Superior temporal gyrus (tissue), 1 donor: ENCODE measurements at regions not wholly inside any gene's neighbourhood (a gene's known extent, or its start where the extent isn't known, plus 50 kb on each side); places are given as distances from the start of the nearest gene placed in this dataset.

Source experiments
- DNase-seq: peaks from one replicate; pipeline ENCODE4 v3.0.0-alpha.2; 2016; ENCODE audit errors: extremely low spot score

- no peak for DNase-seq
Measured at GRCh38 chr20:10863337-10864060, 189.7 kb upstream of the JAG1 start.

DNA sequence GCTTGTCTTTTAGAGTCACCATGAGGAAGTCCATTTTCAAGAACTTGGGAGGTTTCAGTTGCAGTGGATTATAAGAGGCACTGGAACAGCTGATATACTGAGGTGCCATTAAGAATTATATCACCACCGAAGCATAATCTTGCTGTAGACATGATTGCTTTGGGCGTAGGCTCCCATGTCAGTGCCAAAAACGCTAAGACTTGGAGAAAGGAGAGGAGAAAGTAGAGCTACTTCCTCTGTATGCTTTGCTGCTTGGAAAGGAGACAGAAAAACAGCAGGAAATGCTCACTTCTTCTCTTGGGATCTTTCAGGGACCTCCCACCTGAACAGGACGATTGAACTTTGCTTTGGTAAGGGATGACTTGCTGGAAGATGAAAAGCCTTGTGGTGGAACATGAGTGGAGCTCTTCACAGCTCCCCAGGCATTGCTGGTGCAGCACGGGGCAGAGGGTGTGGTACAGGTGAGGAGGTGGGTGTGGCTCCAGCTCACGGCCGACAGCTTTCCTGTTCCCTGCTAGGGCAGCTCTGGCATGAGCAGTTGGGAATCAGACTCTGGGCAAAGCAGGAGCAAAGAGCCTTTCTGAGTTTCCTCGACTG, 190.4 kb upstream of the JAG1 start:
- DNase-seq: no peak

DNA sequence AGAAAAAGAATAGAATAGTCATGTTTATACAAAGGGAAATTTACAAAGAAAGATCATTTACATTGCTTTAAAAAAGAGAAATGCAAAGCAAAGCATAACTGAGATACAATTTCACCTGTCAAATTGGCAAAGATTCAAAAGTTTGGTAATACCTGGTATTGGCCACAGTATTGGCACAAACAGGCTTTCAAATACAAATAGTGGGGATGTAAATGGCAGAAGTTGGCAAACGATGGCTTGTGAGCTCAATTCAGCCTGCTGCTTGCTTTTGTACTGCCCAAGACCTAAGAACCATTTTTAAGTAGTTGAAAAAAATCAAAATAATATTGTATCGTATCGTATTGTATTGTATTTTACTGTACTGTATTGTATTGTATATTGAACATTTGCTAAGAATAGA, 194.5 kb upstream of the JAG1 start:
- DNase-seq: no peak

DNA sequence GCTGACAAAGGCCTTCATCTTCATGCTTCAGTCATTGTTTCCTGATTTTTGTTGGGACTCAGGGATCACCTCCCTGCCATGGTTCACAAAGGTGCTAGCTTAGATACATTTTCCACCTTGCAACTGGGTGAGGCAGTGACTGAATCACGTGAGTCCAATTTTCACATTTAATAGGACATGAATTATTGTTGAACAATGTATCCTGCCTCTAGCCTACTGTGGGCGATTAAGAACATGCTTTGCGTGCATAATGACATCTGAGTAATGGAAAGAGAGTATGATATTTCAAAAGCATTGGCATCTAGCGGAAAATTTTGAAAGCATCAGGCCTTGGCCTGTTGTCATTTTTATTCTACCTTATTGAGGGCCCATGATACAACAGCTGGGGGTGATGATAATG, 199.2 kb upstream of the JAG1 start:
- no peak for DNase-seq

DNA sequence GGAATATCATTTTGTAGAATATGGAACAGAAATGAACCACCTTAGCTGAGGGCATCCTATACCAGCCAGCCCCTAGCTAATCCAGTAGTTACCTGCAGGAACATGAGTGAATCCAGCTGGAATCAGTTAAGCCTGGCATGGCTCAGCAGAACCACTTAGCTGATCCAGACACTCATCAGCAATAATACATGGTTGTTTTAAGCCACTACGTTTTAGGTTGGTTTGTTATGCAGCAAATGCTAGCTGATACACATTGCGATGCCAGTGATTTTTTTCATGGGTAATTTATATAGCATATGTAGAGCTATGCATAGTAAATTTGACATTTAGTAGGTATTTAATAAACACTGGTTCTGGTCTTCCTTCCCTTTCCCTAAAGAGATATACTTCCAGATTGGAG, 201.9 kb upstream of the JAG1 start:
- DNase-seq: no peak

DNA sequence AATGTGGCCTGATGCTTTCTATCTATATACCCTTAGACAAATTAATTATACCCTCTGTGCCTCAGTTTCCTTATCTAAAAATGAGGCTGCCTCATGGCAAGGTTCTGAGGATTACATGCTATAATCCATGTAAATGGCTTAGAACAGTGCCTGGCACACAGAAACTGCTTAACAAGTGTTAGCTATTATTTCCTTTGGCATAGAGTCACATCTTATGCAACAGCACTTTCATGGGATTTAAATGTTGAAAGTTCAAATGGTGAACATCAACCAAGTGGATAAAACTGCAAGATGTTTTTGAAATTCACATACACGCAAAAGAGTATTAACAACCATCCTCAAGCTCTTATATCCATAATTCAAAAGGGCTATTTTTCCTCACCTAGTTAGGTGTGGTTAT, 202.8 kb upstream of the JAG1 start:
- DNase-seq: no peak

DNA sequence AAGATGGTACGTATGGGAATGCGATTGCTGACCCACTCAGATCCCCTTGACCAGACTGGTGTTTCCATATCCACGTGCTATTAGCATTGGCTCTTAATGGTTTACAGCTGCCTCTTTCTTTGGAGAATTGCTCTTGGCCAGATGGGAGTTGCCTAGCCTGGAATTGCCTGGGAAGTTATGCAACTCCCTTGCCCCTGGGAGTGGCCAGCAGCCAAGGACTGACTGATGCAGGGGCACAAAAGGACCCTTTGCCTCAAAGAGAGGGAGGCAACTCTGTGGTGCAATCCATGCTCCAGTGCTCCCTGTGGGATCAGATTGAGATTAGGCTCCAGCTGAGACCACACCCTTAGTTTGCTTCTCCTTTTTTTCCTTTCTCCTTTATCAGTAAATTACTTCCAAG, 203.5 kb upstream of the JAG1 start:
- no peak for DNase-seq

- DNase-seq: no peak
Measured at GRCh38 chr20:10883166-10883565, 209.4 kb upstream of the JAG1 start.

GRCh38 chr20:10893321-10893720, 219.5 kb upstream of the JAG1 start:
- no peak for DNase-seq

GRCh38 chr20:10897336-10897735, 223.5 kb upstream of the JAG1 start:
- DNase-seq: no peak

DNA sequence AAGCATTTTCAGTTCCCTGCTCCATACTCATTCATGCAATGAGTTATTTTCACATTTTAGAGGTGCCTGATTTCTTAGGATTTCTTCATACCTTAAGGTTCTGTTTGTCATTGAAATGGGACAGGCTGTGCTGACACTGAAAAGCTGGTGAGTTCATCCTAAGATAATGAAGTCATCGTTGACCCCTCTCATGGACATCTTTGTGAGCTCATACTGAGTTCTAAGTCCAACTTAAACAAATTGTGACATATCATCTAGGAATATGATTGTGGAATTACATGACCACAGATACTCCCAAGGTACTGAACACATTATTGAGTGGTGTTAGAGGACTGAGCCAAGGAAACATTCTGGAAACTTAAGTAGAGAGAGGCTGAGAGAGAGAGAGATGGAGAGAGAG, 224.8 kb upstream of the JAG1 start:
- DNase-seq: no peak

GRCh38 chr20:10902174-10902573, 228.4 kb upstream of the JAG1 start:
- DNase-seq: no peak

GRCh38 chr20:10902576-10903282, 228.9 kb upstream of the JAG1 start:
- DNase-seq: no peak

- no peak for DNase-seq
Measured at GRCh38 chr20:10906834-10907233, 233.0 kb upstream of the JAG1 start.

DNA sequence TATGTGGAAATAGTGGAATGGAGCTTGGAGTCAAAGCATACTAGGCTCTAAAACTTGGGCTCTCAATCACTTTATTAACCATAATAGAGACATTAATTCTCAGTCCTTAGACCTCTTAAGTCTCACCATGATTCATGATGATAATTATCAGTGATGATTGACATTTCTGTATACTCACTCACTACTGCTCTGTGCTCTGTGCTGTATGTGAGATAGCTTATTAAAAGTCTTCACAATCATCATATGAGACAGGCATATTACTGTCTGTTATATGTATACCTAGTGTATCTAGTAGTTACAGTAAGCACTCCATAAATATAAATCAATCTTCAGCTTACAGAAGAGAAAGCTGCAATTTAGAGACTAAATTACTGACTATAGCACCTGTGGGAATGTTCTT, 236.0 kb upstream of the JAG1 start:
- no peak for DNase-seq

DNA sequence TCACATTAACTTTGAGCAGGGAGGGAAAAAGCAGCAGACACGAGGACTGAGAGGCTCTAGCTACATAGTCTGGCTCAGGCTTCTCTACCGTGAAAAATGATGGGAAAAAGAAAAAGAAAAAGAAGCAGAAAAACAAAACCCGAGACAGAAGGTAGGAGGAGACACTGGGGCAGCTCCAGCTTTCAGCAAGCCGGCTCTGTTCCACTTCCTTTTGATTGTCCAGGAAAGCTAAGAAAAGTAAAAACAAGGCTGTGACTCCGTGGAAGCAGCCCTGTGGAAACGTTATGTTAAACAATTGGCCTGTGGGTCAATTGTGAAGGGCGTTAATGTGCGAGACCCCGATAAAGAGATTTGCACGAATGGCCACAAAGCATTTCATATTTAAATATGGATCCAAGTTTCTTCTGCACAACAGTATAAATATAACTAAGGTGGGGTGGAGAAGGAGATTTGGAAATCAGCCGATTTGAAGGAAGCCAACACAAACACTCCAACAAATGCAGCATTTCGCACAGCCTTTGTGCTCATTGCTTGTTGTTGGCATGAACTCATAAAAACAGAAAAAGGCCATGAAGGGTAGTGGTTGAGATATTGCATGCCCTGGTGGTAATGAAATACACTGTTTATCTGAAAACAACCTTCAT, 236.9 kb upstream of the JAG1 start:
- no peak for DNase-seq

DNA sequence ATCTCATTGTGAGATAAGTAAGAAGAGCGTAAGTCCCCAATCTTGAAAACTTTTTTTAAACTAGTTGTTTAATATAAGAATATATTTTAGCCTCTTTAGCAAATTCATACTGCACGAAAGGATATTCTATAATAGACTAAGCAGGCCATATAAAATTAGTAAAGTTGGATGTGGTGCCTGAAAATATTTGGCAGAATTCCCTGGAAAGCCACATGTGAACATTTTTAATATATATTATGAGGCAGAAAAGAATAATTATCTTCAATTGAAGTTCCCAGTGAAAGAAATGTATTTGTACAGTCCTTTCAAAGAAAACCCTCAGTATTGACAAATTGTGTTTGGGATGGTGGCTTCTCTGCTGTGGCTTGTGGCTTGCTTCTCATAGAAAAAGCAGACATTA, 237.5 kb upstream of the JAG1 start:
- DNase-seq: no peak

DNA sequence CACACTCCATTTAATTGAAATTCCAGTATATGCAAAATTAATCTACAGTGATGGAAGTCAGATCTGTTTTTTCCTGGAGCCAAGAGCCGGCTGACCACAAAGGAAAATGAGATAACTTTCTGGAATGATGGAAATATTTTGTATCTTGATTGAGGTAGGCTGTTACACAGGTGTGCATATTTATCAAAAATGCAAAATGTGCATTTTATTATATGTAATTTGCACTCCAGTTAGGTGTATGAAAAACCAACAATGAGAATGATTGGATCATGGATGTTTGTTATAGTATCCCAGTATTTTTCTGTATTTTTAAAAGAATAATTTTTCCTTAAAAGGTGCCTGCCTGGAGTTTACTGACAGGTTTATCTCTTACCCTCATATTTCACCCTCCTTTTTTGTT, 242.0 kb upstream of the JAG1 start:
- no peak for DNase-seq

DNA sequence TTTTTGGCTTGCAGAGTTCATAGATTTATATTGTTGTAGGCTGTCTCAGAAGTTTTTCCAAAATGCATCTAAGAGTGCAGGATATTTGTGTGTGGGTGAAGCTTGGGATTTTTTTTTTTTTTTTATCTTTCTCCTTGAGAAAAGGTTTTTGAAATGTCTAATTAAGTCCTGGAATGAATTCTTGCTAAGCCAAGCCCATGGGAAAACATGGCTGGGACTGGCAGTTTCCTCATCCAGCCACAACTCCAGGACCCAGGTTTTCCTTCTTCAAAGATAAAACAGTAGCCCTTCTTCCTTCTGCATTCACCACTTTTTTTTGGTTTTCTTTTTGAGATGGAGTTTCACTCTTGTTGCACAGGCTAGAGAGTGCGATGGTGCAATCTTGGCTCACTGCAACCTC, 242.5 kb upstream of the JAG1 start:
- DNase-seq: no peak

DNA sequence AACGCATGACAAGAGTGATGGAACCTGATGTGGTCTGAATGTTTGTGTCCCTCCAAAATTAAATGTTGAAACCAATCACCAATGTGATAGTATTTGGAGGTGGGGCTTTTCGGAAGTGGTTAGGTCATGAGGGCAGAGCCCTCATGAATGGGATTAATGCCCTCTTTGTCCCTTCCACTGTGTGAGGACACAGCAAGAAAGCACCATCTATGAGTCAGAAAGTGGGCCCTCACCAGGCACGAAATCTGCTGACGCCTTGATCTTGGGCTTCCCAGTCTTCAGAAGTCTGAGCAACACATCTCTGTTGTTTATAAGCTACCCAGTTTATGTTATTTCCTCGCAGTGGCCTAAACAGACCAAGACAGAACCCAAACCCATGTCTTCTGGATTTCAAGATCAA, 244.0 kb upstream of the JAG1 start:
- DNase-seq: no peak

- no peak for DNase-seq
Measured at GRCh38 chr20:10919396-10920140, 245.8 kb upstream of the JAG1 start.

- DNase-seq: no peak
Measured at GRCh38 chr20:10920396-10920795, 246.6 kb upstream of the JAG1 start.
